GM23248 (cell line): ENCODE measurements at regions not wholly inside any gene's neighbourhood (a gene's known extent, or its start where the extent isn't known, plus 50 kb on each side); places are given as distances from the start of the nearest gene placed in this dataset.

ENCODE experiments used
- EZH2 ChIP-seq: fragments of 200-600 bp; sonication (generic); IDR thresholded peaks from 2 replicates; pipeline ENCODE4 v1.6.1; 2018; ENCODE audit warnings: antibody characterized with exemption, mild to moderate bottlenecking; ENCODE audit not compliant: insufficient read depth, poor library complexity, severe bottlenecking
- EZH2phosphoT487 ChIP-seq: fragments of 200-600 bp; sonication (generic); IDR thresholded peaks from 2 replicates; pipeline ENCODE4 v1.6.1; 2018; ENCODE audit warnings: antibody characterized with exemption, moderate library complexity, mild to moderate bottlenecking, low read depth; ENCODE audit not compliant: insufficient read depth

DNA sequence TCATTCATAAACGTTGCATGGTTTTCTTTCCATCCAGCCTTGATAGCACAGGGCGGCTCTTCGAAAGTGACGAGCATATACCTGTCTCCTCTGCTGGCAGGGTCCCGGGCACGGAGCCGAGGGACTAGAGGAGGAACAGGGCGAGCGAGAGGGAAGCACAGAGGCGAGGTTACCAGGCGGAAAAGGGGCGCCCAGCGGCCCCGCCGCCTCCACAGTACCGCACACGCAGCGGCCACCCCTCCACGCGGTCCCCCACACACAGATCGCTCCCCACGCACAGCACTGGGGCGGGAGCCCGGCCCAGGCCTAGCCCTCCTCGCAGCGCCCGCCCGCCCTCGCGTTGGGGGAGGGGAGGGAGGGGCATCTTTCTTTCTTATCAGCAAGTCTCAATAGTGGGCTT lies 296.6 kb upstream of the DAB2 start:
- TF ChIP-seq EZH2 (no peak), EZH2phosphoT487 (no peak)
